ENCODE measurements at regions not wholly inside any gene's neighbourhood (a gene's known extent, or its start where the extent isn't known, plus 50 kb on each side); places are given as distances from the start of the nearest gene placed in this dataset.

- no peak overlapping the region for H3K9ac ChIP-seq (ENCODE audit: low read depth, low read length)
- no peaks in the 10 kb centered on the region for H3K9me3 ChIP-seq (replicated peaks; ENCODE audit: low read length)
- H3K27me3 ChIP-seq (ENCODE audit: control insufficient read depth, insufficient read depth, low read length) = peaks cover 10% of the 10 kb centered on the region
- H3K4me1 ChIP-seq (ENCODE audit: control insufficient read depth, insufficient read depth, low read length) = peaks cover 3% of the 10 kb centered on the region
- no peak overlapping the region for H3K4me2 ChIP-seq (ENCODE audit: low read length)
- H3K36me3 ChIP-seq (ENCODE audit: insufficient read depth, low read length) = no peaks in the 10 kb centered on the region
- no peak overlapping the region for H3K4me3 ChIP-seq (ENCODE audit: low read length)
Observed at GRCh38 chrX:109859651-109860050, 126.6 kb upstream of the ACSL4 start.

- H3K27me3 ChIP-seq (ENCODE audit: control insufficient read depth, insufficient read depth, low read length) = peaks cover 15% of the 10 kb centered on the region
- H3K9me3 ChIP-seq (replicated peaks; ENCODE audit: low read length) = no peaks in the 10 kb centered on the region
- peaks cover 3% of the 10 kb centered on the region for H3K4me1 ChIP-seq (ENCODE audit: control insufficient read depth, insufficient read depth, low read length)
- H3K4me3 ChIP-seq (ENCODE audit: low read length) = no peak overlapping the region
- no peak overlapping the region for H3K9ac ChIP-seq (ENCODE audit: low read depth, low read length)
- no peak overlapping the region for H3K4me2 ChIP-seq (ENCODE audit: low read length)
- H3K36me3 ChIP-seq (ENCODE audit: insufficient read depth, low read length) = no peaks in the 10 kb centered on the region
Observed at GRCh38 chrX:109862433-109862832, 129.4 kb upstream of the ACSL4 start.

GRCh38 chrX:109863811-109864210 is 130.8 kb upstream of the ACSL4 start:
- Histone ChIP-seq H3K4me1 (ENCODE audit: control insufficient read depth, insufficient read depth, low read length) (no peaks in the 10 kb centered on the region), H3K4me2 (ENCODE audit: low read length) (no peak overlapping the region), H3K4me3 (ENCODE audit: low read length) (no peak overlapping the region), H3K9ac (ENCODE audit: low read depth, low read length) (no peak overlapping the region), H3K27me3 (ENCODE audit: control insufficient read depth, insufficient read depth, low read length) (peaks cover 12% of the 10 kb centered on the region), H3K9me3 (replicated peaks; ENCODE audit: low read length) (no peaks in the 10 kb centered on the region), H3K36me3 (ENCODE audit: insufficient read depth, low read length) (no peaks in the 10 kb centered on the region)

GRCh38 chrX:109871121-109871888 is 131.6 kb upstream of the TMEM164 start:
- peaks cover 8% of the 10 kb centered on the region for H3K27me3 ChIP-seq (ENCODE audit: control insufficient read depth, insufficient read depth, low read length)
- no peaks in the 10 kb centered on the region for H3K4me1 ChIP-seq (ENCODE audit: control insufficient read depth, insufficient read depth, low read length)
- H3K4me2 ChIP-seq (ENCODE audit: low read length) = no peak overlapping the region
- no peaks in the 10 kb centered on the region for H3K36me3 ChIP-seq (ENCODE audit: insufficient read depth, low read length)
- H3K9ac ChIP-seq (ENCODE audit: low read depth, low read length) = no peak overlapping the region
- H3K4me3 ChIP-seq (ENCODE audit: low read length) = no peak overlapping the region
- no peaks in the 10 kb centered on the region for H3K9me3 ChIP-seq (replicated peaks; ENCODE audit: low read length)

- H3K4me3 ChIP-seq (ENCODE audit: low read length) = no peak overlapping the region
Observed at GRCh38 chrX:109872021-109872732, 130.7 kb upstream of the TMEM164 start.

GRCh38 chrX:109873574-109873973 is 129.3 kb upstream of the TMEM164 start:
- Histone ChIP-seq H3K9me3 (replicated peaks; ENCODE audit: low read length) (no peaks in the 10 kb centered on the region), H3K27me3 (ENCODE audit: control insufficient read depth, insufficient read depth, low read length) (peaks cover 20% of the 10 kb centered on the region), H3K4me1 (ENCODE audit: control insufficient read depth, insufficient read depth, low read length) (no peaks in the 10 kb centered on the region), H3K4me3 (ENCODE audit: low read length) (no peak overlapping the region), H3K36me3 (ENCODE audit: insufficient read depth, low read length) (no peaks in the 10 kb centered on the region), H3K9ac (ENCODE audit: low read depth, low read length) (no peak overlapping the region), H3K4me2 (ENCODE audit: low read length) (no peak overlapping the region)

More at GRCh38 chrX:109872021-109872732, 130.7 kb upstream of the TMEM164 start:
- no peaks in the 10 kb centered on the region for H3K36me3 ChIP-seq (ENCODE audit: insufficient read depth, low read length)
- no peaks in the 10 kb centered on the region for H3K9me3 ChIP-seq (replicated peaks; ENCODE audit: low read length)
- no peaks in the 10 kb centered on the region for H3K4me1 ChIP-seq (ENCODE audit: control insufficient read depth, insufficient read depth, low read length)
- H3K4me2 ChIP-seq (ENCODE audit: low read length) = no peak overlapping the region
- H3K27me3 ChIP-seq (ENCODE audit: control insufficient read depth, insufficient read depth, low read length) = peaks cover 8% of the 10 kb centered on the region
- H3K9ac ChIP-seq (ENCODE audit: low read depth, low read length) = no peak overlapping the region

GRCh38 chrX:109873983-109874382 is 128.9 kb upstream of the TMEM164 start:
- no peaks in the 10 kb centered on the region for H3K36me3 ChIP-seq (ENCODE audit: insufficient read depth, low read length)
- no peaks in the 10 kb centered on the region for H3K9me3 ChIP-seq (replicated peaks; ENCODE audit: low read length)
- no peaks in the 10 kb centered on the region for H3K4me1 ChIP-seq (ENCODE audit: control insufficient read depth, insufficient read depth, low read length)
- H3K9ac ChIP-seq (ENCODE audit: low read depth, low read length) = no peak overlapping the region
- H3K4me3 ChIP-seq (ENCODE audit: low read length) = no peak overlapping the region
- peaks cover 23% of the 10 kb centered on the region for H3K27me3 ChIP-seq (ENCODE audit: control insufficient read depth, insufficient read depth, low read length)
- H3K4me2 ChIP-seq (ENCODE audit: low read length) = no peak overlapping the region

GRCh38 chrX:109874548-109874947 is 128.4 kb upstream of the TMEM164 start:
- no peak overlapping the region for H3K9ac ChIP-seq (ENCODE audit: low read depth, low read length)
- peaks cover 26% of the 10 kb centered on the region for H3K27me3 ChIP-seq (ENCODE audit: control insufficient read depth, insufficient read depth, low read length)
- no peak overlapping the region for H3K4me2 ChIP-seq (ENCODE audit: low read length)
- H3K4me1 ChIP-seq (ENCODE audit: control insufficient read depth, insufficient read depth, low read length) = peaks cover under 1% of the 10 kb centered on the region
- H3K36me3 ChIP-seq (ENCODE audit: insufficient read depth, low read length) = no peaks in the 10 kb centered on the region
- H3K9me3 ChIP-seq (replicated peaks; ENCODE audit: low read length) = no peaks in the 10 kb centered on the region
- no peak overlapping the region for H3K4me3 ChIP-seq (ENCODE audit: low read length)

- Histone ChIP-seq H3K4me2 (ENCODE audit: low read length) (no peak overlapping the region), H3K9me3 (replicated peaks; ENCODE audit: low read length) (no peaks in the 10 kb centered on the region), H3K27me3 (ENCODE audit: control insufficient read depth, insufficient read depth, low read length) (peaks cover 26% of the 10 kb centered on the region), H3K4me3 (ENCODE audit: low read length) (no peak overlapping the region), H3K36me3 (ENCODE audit: insufficient read depth, low read length) (no peaks in the 10 kb centered on the region), H3K4me1 (ENCODE audit: control insufficient read depth, insufficient read depth, low read length) (peaks cover 9% of the 10 kb centered on the region), H3K9ac (ENCODE audit: low read depth, low read length) (no peak overlapping the region)
Observed at GRCh38 chrX:109875831-109876230, 127.1 kb upstream of the TMEM164 start.

GRCh38 chrX:109878236-109878635 is 124.7 kb upstream of the TMEM164 start:
- H3K4me3 ChIP-seq (ENCODE audit: low read length) = no peak overlapping the region
- no peak overlapping the region for H3K9ac ChIP-seq (ENCODE audit: low read depth, low read length)
- H3K36me3 ChIP-seq (ENCODE audit: insufficient read depth, low read length) = no peaks in the 10 kb centered on the region
- H3K9me3 ChIP-seq (replicated peaks; ENCODE audit: low read length) = no peaks in the 10 kb centered on the region
- peaks cover 9% of the 10 kb centered on the region for H3K4me1 ChIP-seq (ENCODE audit: control insufficient read depth, insufficient read depth, low read length)
- no peak overlapping the region for H3K4me2 ChIP-seq (ENCODE audit: low read length)
- peaks cover 23% of the 10 kb centered on the region for H3K27me3 ChIP-seq (ENCODE audit: control insufficient read depth, insufficient read depth, low read length)

GRCh38 chrX:109879991-109880390 is 122.9 kb upstream of the TMEM164 start:
- Histone ChIP-seq H3K36me3 (ENCODE audit: insufficient read depth, low read length) (no peaks in the 10 kb centered on the region), H3K4me1 (ENCODE audit: control insufficient read depth, insufficient read depth, low read length) (peaks cover 9% of the 10 kb centered on the region), H3K9ac (ENCODE audit: low read depth, low read length) (no peak overlapping the region), H3K4me2 (ENCODE audit: low read length) (no peak overlapping the region), H3K4me3 (ENCODE audit: low read length) (no peak overlapping the region), H3K9me3 (replicated peaks; ENCODE audit: low read length) (no peaks in the 10 kb centered on the region), H3K27me3 (ENCODE audit: control insufficient read depth, insufficient read depth, low read length) (peaks cover 18% of the 10 kb centered on the region)

GRCh38 chrX:109880629-109881028 is 122.3 kb upstream of the TMEM164 start:
- H3K4me3 ChIP-seq (ENCODE audit: low read length) = no peak overlapping the region
- H3K9me3 ChIP-seq (replicated peaks; ENCODE audit: low read length) = no peaks in the 10 kb centered on the region
- H3K4me1 ChIP-seq (ENCODE audit: control insufficient read depth, insufficient read depth, low read length) = peaks cover 9% of the 10 kb centered on the region
- no peaks in the 10 kb centered on the region for H3K36me3 ChIP-seq (ENCODE audit: insufficient read depth, low read length)
- no peak overlapping the region for H3K9ac ChIP-seq (ENCODE audit: low read depth, low read length)
- H3K4me2 ChIP-seq (ENCODE audit: low read length) = no peak overlapping the region
- H3K27me3 ChIP-seq (ENCODE audit: control insufficient read depth, insufficient read depth, low read length) = peaks cover 18% of the 10 kb centered on the region

Measured in skeletal muscle satellite cell (primary cell).